B cell (primary cell): ENCODE measurements at regions not wholly inside any gene's neighbourhood (a gene's known extent, or its start where the extent isn't known, plus 50 kb on each side); places are given as distances from the start of the nearest gene placed in this dataset.

ENCODE experiments used
- ATAC-seq: fragments of 200-7000 bp; cut with Tn5 transposase; one replicate; pipeline ENCODE4 v1.10.0; 2021; ENCODE audit warnings: low read depth, mild to moderate bottlenecking, moderate number of reproducible peaks, moderate library complexity
- CTCF ChIA-PET: fragments of 350-600 bp; sonication (Branson Sonifier 250); formaldehyde crosslinking; loops from one replicate; lab custom pipeline; 2021; ENCODE audit warnings: antibody characterized with exemption, inconsistent platforms; lab: Charles Lee
- POLR2A ChIA-PET: fragments of 350-600 bp; sonication (Branson Sonifier 250); formaldehyde crosslinking; loops from one replicate; lab custom pipeline; 2021; ENCODE audit warnings: antibody characterized with exemption; lab: Charles Lee
- DNase-seq: peaks from one replicate; pipeline ENCODE4 v3.0.0; 2013
- H2AFZ ChIP-seq: 2 replicates; pipeline ENCODE4 v1.6.1; 2012; ENCODE audit warnings: mild to moderate bottlenecking, low read depth, low read length; ENCODE audit not compliant: insufficient read depth, poor library complexity, severe bottlenecking
- H3K27ac ChIP-seq, 2 donors: 1 replicate in 1 of 2; 2 replicates in 1 of 2; pipeline ENCODE4 v1.5.1; 2012 to 2013; ENCODE audit warnings: low read length in 2 of 2, mild to moderate bottlenecking in 2 of 2, moderate library complexity in 1 of 2
- H3K27me3 ChIP-seq, 4 experiments: fragments of 200-600 bp in 1 of 4; sonication (generic) in 1 of 4; replicated peaks in 1 of 4; 1 replicate in 2 of 4; 2 replicates in 2 of 4; pipeline versions ENCODE4 v1.6.1 to v1.7.0; 2013 to 2016; ENCODE audit warnings: low read length in 3 of 4, mild to moderate bottlenecking in 2 of 4, mixed read lengths in 1 of 4, moderate library complexity in 1 of 4; ENCODE audit not compliant: insufficient read depth in 4 of 4, control insufficient read depth in 3 of 4; ENCODE audit errors: control extremely low read depth in 1 of 4
- H3K36me3 ChIP-seq, 2 experiments: replicated peaks in 1 of 2; 1 replicate in 1 of 2; 2 replicates in 1 of 2; pipeline versions ENCODE4 v1.6.1 to v1.7.1; 2013; ENCODE audit warnings: low read length in 1 of 2; ENCODE audit not compliant: insufficient read depth in 2 of 2, control insufficient read depth in 1 of 2; ENCODE audit errors: control extremely low read depth in 1 of 2, extremely low read depth in 1 of 2
- H3K4me1 ChIP-seq, 2 donors: fragments of 200-600 bp in 1 of 2; sonication (generic) in 1 of 2; 1 replicate in 1 of 2; 2 replicates in 1 of 2; pipeline versions ENCODE4 v1.5.1 to v1.6.1; 2013 to 2017; ENCODE audit warnings: low read length in 2 of 2; ENCODE audit not compliant: control insufficient read depth in 2 of 2, insufficient read depth in 2 of 2
- H3K4me2 ChIP-seq: replicated peaks from 2 replicates; pipeline ENCODE3; 2012; ENCODE audit warnings: mild to moderate bottlenecking, low read depth, low read length; ENCODE audit not compliant: poor library complexity, severe bottlenecking
- H3K4me3 ChIP-seq, 5 experiments: fragments of 200-600 bp in 1 of 5; sonication (generic) in 1 of 5; 1 replicate in 3 of 5; 2 replicates in 2 of 5; pipeline versions ENCODE4 v1.5.1 to v1.7.0; 2011 to 2016; ENCODE audit warnings: low read length in 4 of 5, mild to moderate bottlenecking in 4 of 5, low read depth in 2 of 5, control low read depth in 1 of 5, moderate library complexity in 1 of 5; ENCODE audit not compliant: insufficient read depth in 1 of 5; ENCODE audit errors: control extremely low read depth in 1 of 5, extremely low read depth in 1 of 5
- H3K79me2 ChIP-seq: fragments of 200-600 bp; sonication (generic); one replicate; pipeline ENCODE4 v1.6.0; 2016; ENCODE audit warnings: low read length; ENCODE audit not compliant: control insufficient read depth, insufficient read depth
- H3K9ac ChIP-seq: fragments of 200-600 bp; sonication (generic); 2 replicates; pipeline ENCODE4 v1.6.1; 2017; ENCODE audit warnings: mild to moderate bottlenecking, low read length, moderate library complexity
- H3K9me3 ChIP-seq, 3 donors: one replicate each; pipeline versions ENCODE4 v1.6.1 to v1.7.1; 2013; ENCODE audit warnings: low read length in 2 of 3; ENCODE audit not compliant: control insufficient read depth in 2 of 3, insufficient read depth in 1 of 3; ENCODE audit errors: control extremely low read depth in 1 of 3
- H4K20me1 ChIP-seq: 2 replicates; pipeline ENCODE4 v1.6.0; 2012; ENCODE audit warnings: mild to moderate bottlenecking, low read length; ENCODE audit not compliant: insufficient read depth, control insufficient read depth, poor library complexity, severe bottlenecking
- H3K27ac Mint-ChIP-seq: one replicate; pipeline ENCODE4 v1.8.0; 2021; ENCODE audit warnings: mixed read lengths
- H3K27me3 Mint-ChIP-seq: one replicate; pipeline ENCODE4 v1.8.0; 2021; ENCODE audit warnings: mixed read lengths
- H3K4me1 Mint-ChIP-seq: one replicate; pipeline ENCODE4 v1.8.0; 2021; ENCODE audit warnings: mixed read lengths
- H3K4me3 Mint-ChIP-seq: one replicate; pipeline ENCODE4 v1.8.0; 2021; ENCODE audit warnings: mixed read lengths
- H3K9me3 Mint-ChIP-seq: one replicate; pipeline ENCODE4 v1.8.0; 2022; ENCODE audit warnings: mixed read lengths; ENCODE audit not compliant: insufficient read depth
- CTCF ChIP-seq: fragments of 200-600 bp; IDR thresholded peaks from one replicate; pipeline ENCODE4 v1.8.0; 2022; ENCODE audit warnings: antibody characterized with exemption, mild to moderate bottlenecking
- EZH2 ChIP-seq: IDR thresholded peaks from 2 replicates; pipeline ENCODE4 v1.6.1; 2012; ENCODE audit warnings: borderline replicate concordance, low read depth, mild to moderate bottlenecking, moderate library complexity, low read length; ENCODE audit not compliant: insufficient read depth, poor library complexity, severe bottlenecking
- WGBS: methylation state at CpG from one replicate; pipeline ENCODE4 v1.1.5; 2013; ENCODE audit warnings: missing lambda C conversion rate; ENCODE audit not compliant: insufficient coverage; 5-methylcytosine and 5-hydroxymethylcytosine counted together
- intact Hi-C: fragments of 100-400 bp; cut with micrococcal nuclease; formaldehyde crosslinking; loops from one replicate; pipeline ENCODE4 v1.10.0; 2022

- TF ChIP-seq EZH2 = no peak
- no peak for TF ChIP-seq CTCF
- DNase-seq (no peak), ATAC-seq (no peak)
- H3K27me3 Mint-ChIP-seq = no peaks in the 10 kb centered on the region
- 91% methylated on average over 2 of the region's 2 CpGs for WGBS
- H3K27me3 ChIP-seq = no peaks in the 10 kb centered on the region
- peaks cover 0 to 16% (median 10%) of the 10 kb centered on the region in 3 donors for H3K9me3 ChIP-seq
- no peak overlapping the region for H3K9ac ChIP-seq
- CTCF ChIA-PET = no interaction called here
- no peaks in the 10 kb centered on the region for H3K79me2 ChIP-seq
- no peak overlapping the region for H3K27ac Mint-ChIP-seq
- H3K4me1 Mint-ChIP-seq = no peaks in the 10 kb centered on the region
- POLR2A ChIA-PET = no interaction called here
- H3K4me1 ChIP-seq = no peaks in the 10 kb centered on the region
- H3K4me3 Mint-ChIP-seq = no peak overlapping the region
- H2AFZ ChIP-seq = no peak overlapping the region
- intact Hi-C loops = no loop called here
- H3K27ac ChIP-seq = no peak overlapping the region
- peaks cover 14% of the 10 kb centered on the region for H3K9me3 Mint-ChIP-seq
- H4K20me1 ChIP-seq = no peaks in the 10 kb centered on the region
- H3K36me3 ChIP-seq = no peaks in the 10 kb centered on the region
- H3K4me2 ChIP-seq = no peak overlapping the region
- no peak overlapping the region for H3K4me3 ChIP-seq
Measured at GRCh38 chr2:404581-404980, 116.7 kb upstream of the ALKAL2 start.

- no peak overlapping the region for H3K4me3 Mint-ChIP-seq
- intact Hi-C loops = no loop called here
Measured at GRCh38 chr2:403682-404081, 115.8 kb upstream of the ALKAL2 start.

More at GRCh38 chr2:403682-404081, 115.8 kb upstream of the ALKAL2 start:
- H3K27me3 ChIP-seq = no peaks in the 10 kb centered on the region
- no peak for DNase-seq
- H4K20me1 ChIP-seq = no peaks in the 10 kb centered on the region
- no peak overlapping the region for H2AFZ ChIP-seq
- H3K79me2 ChIP-seq = no peaks in the 10 kb centered on the region
- H3K36me3 ChIP-seq = no peaks in the 10 kb centered on the region
- H3K27ac ChIP-seq = no peak overlapping the region
- TF ChIP-seq EZH2 (no peak), CTCF (no peak)
- H3K4me3 ChIP-seq = no peak overlapping the region
- Mint-ChIP-seq H3K27me3 (no peaks in the 10 kb centered on the region), H3K4me1 (no peaks in the 10 kb centered on the region), H3K9me3 (peaks cover 14% of the 10 kb centered on the region), H3K27ac (no peak overlapping the region)
- POLR2A ChIA-PET = no interaction called here
- H3K9me3 ChIP-seq = peaks cover 0 to 16% (median 10%) of the 10 kb centered on the region in 3 donors
- H3K9ac ChIP-seq = no peak overlapping the region
- no peak for ATAC-seq
- CTCF ChIA-PET = no interaction called here
- H3K4me1 ChIP-seq = no peaks in the 10 kb centered on the region
- H3K4me2 ChIP-seq = no peak overlapping the region
